ENCODE measurements at regions not wholly inside any gene's neighbourhood (a gene's known extent, or its start where the extent isn't known, plus 50 kb on each side); places are given as distances from the start of the nearest gene placed in this dataset.
A peak's percentile ranks its signal among the peaks of the same experiment; 100 is the strongest.

DNA sequence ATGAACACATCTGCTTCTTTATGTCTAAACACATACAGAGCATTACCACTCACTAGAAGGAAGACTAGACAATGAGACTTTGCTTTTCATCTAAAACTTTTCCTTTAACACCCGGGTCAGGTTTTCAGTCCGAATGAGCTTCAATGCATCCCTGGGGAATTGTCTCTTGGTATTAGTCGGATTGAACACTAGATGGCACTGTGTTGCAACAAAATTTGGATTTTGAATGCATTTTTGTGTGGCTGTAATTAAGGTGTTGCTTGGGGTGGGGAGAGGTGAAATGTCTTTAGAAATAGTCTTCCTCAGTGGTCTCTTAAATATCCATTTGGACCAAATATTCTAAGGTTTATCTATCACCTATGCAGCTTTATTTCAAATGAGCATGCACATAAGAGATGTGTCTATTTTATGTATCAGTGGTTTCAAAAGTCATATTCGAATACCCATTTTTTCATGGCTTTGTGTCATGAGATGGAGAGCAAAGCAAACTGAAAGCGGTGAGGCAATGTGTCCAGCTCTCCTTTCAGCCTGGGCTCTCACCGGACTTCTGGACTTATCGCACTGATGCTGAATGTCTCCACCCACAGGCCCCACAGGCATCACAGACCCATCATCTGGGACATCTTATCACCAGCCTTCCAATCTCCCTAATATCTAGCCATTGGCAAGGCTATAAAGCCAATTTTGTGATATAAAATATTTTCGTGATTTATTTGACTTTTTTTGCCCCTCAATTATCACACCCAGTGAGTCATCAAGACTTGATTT lies 510.3 kb downstream of the RNF144A start:
- TF ChIP-seq, protein P1, sequence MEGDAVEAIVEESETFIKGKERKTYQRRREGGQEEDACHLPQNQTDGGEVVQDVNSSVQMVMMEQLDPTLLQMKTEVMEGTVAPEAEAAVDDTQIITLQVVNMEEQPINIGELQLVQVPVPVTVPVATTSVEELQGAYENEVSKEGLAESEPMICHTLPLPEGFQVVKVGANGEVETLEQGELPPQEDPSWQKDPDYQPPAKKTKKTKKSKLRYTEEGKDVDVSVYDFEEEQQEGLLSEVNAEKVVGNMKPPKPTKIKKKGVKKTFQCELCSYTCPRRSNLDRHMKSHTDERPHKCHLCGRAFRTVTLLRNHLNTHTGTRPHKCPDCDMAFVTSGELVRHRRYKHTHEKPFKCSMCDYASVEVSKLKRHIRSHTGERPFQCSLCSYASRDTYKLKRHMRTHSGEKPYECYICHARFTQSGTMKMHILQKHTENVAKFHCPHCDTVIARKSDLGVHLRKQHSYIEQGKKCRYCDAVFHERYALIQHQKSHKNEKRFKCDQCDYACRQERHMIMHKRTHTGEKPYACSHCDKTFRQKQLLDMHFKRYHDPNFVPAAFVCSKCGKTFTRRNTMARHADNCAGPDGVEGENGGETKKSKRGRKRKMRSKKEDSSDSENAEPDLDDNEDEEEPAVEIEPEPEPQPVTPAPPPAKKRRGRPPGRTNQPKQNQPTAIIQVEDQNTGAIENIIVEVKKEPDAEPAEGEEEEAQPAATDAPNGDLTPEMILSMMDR (IDR thresholded peaks at IDR 0.05; ENCODE audit: control extremely low read depth, extremely low read depth, low read depth, missing control alignments) = peak; percentile 59
- POLR2A ChIA-PET = interaction anchor here (0.6 kb wide), 1 partner anchor 1254 kb away, joined by 3 read pairs; the partner anchor contains the start of gene ID2
- CTCF ChIA-PET = interaction anchor here (0.7 to 2.9 kb wide), 34 partner anchors 9 to 1334 kb away, joined by 3 to 18 read pairs (median 4); partner anchors contain the start of gene ID2
- peak; percentile 52 for DNase-seq (ENCODE audit: extremely low spot score)

DNA sequence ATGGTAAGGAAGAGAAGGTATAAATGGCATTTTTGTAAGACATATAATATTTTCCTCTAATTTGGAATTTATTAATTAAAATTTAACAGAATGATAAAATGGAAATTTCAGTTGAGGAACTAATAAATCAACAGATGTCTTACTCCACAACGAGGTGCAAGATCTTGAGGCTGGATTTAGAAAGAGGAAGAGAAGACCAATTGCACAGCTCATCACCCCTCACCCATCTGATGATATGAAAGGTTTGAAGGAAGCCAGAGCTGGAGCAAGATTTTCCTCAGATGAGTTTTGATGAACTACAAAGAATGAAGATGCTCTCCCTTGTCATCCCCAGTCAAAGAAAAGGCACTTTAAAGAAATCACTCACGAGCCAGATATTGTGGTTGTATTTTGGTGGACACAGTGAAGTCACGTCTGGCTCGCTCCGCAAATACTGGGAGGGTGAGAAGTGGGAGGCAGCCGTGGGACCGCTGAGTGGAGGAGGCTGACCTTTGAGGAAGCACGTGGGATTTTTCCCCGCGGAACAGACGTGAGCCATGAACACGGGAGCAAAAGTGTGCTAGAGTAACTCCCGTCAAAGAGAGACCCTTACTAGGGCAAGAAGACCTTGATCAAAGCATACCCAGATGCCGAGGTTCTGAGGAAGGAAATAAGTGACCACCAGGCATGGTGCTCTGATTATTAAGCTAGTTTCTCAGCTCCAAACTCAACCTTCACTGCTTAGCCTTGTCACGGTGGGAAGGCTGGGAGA lies 511.4 kb downstream of the RNF144A start:
- ChIA-PET POLR2A (no interaction called here), CTCF (interaction anchor here (0.8 to 2.9 kb wide), 17 partner anchors 8 to 1333 kb away, joined by 3 to 18 read pairs (median 3); partner anchors contain the start of gene ID2)
- TF ChIP-seq, protein P1 (IDR thresholded peaks at IDR 0.05; ENCODE audit: control extremely low read depth, extremely low read depth, low read depth, missing control alignments) = no peak
- no peak for DNase-seq (ENCODE audit: extremely low spot score)

GRCh38 chr2:7429733-7430132 lies 512.5 kb downstream of the RNF144A start:
- TF ChIP-seq, protein P1 (IDR thresholded peaks at IDR 0.05; ENCODE audit: control extremely low read depth, extremely low read depth, low read depth, missing control alignments) = no peak
- POLR2A ChIA-PET = no interaction called here
- CTCF ChIA-PET = interaction anchor here (1.6 kb wide), 1 partner anchor 226 kb away, joined by 3 read pairs; no protein-coding TSS in a partner anchor
- DNase-seq (ENCODE audit: extremely low spot score) = no peak

- CTCF ChIA-PET = no interaction called here
- POLR2A ChIA-PET = no interaction called here
- TF ChIP-seq, protein P1 (IDR thresholded peaks at IDR 0.05; ENCODE audit: control extremely low read depth, extremely low read depth, low read depth, missing control alignments) = no peak
- no peak for DNase-seq (ENCODE audit: extremely low spot score)
Measured at GRCh38 chr2:7430421-7430868, 513.2 kb downstream of the RNF144A start.

GRCh38 chr2:7430869-7431641 lies 513.8 kb downstream of the RNF144A start:
- POLR2A ChIA-PET = no interaction called here
- DNase-seq (ENCODE audit: extremely low spot score) = peak; percentile 62
- TF ChIP-seq, protein P1 (IDR thresholded peaks at IDR 0.05; ENCODE audit: control extremely low read depth, extremely low read depth, low read depth, missing control alignments) = no peak
- CTCF ChIA-PET = no interaction called here

DNA sequence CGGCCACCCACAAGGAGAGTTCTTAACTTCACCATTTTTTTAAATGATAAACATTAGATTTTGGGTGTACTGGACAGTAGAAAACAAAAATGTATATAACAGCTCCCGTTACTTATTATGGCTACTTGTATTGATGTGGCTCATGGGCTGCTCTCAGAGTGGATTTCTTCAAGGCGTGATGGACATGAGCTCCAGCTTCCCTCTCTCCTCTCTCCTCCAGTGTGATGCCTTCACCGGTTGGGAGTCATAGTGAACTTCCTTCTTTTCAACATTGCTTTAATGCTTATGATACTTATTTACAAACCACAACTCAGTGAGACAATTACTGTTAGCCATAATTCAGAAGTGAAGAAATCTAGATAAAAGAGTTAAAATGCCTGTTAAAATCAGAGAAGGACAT lies 515.2 kb downstream of the RNF144A start:
- ChIA-PET CTCF (no interaction called here), POLR2A (no interaction called here)
- TF ChIP-seq, protein P1 (IDR thresholded peaks at IDR 0.05; ENCODE audit: control extremely low read depth, extremely low read depth, low read depth, missing control alignments) = no peak
- no peak for DNase-seq (ENCODE audit: extremely low spot score)
